Dendritic cell treated with granulocyte-macrophage colony-stimulating factor and Interleukin-4, amounts not matched to agents 40 ng/mL and 50 ng/mL, for 4 days (primary cell): ENCODE measurements at regions not wholly inside any gene's neighbourhood (a gene's known extent, or its start where the extent isn't known, plus 50 kb on each side); places are given as distances from the start of the nearest gene placed in this dataset.

Experiments used
- H3K27ac Mint-ChIP-seq: one replicate; pipeline ENCODE4 v1.8.0; 2022; ENCODE audit warnings: mild to moderate bottlenecking, mixed read lengths
- H3K27me3 Mint-ChIP-seq: one replicate; pipeline ENCODE4 v1.8.0; 2022; ENCODE audit warnings: mild to moderate bottlenecking, mixed read lengths
- H3K36me3 Mint-ChIP-seq: one replicate; pipeline ENCODE4 v1.8.0; 2022; ENCODE audit warnings: low read depth, mixed read lengths
- H3K4me1 Mint-ChIP-seq: one replicate; pipeline ENCODE4 v1.8.0; 2022; ENCODE audit warnings: low read depth, mixed read lengths
- H3K4me3 Mint-ChIP-seq: one replicate; pipeline ENCODE4 v1.8.0; 2022; ENCODE audit warnings: mild to moderate bottlenecking, moderate library complexity, mixed read lengths
- H3K9me3 Mint-ChIP-seq: one replicate; pipeline ENCODE4 v1.8.0; 2022; ENCODE audit warnings: mixed read lengths
- intact Hi-C: fragments of 100-400 bp; cut with micrococcal nuclease; formaldehyde crosslinking; loops from one replicate; pipeline ENCODE4 v1.15.0; 2022

DNA sequence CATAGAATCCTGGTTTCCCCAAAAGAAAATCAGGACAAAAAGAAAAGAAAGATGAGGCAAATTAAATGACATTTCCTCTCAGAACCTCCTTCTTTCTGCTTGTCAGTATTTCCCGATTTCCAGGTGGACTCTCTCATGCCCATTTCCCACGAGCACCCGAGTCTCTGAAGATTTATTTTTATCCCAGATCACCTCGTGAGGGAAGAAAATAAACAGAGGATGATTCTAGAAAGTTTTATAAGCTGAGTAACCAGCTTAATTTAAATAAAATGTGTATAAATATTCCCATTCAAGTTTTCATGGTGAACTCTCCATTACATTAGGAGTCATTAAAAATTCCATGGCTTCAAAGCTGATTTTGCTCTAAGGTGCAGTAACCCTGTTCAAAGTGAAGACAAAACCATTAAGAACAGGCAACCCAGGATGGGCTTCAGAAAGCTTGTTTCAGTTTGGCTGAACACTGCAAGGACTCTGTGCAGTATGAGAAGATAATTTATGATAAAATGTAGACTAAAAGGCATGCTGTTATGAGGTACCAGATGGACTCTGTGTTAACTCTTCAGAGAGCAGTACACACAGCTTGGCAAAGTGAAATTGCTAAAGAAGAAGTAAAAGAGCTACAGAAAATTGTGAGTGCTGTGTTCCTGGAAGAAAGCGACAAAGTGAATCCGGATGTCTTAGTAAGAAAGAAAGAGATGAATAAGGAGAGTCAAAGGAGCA is 521.3 kb upstream of the LRRN3 start:
- Mint-ChIP-seq H3K27me3 (no peaks in the 10 kb centered on the region), H3K36me3 (no peaks in the 10 kb centered on the region), H3K4me3 (no peak overlapping the region), H3K27ac (no peak overlapping the region), H3K9me3 (peaks cover 22% of the 10 kb centered on the region), H3K4me1 (no peaks in the 10 kb centered on the region)
- intact Hi-C loops, result no loop called here

DNA sequence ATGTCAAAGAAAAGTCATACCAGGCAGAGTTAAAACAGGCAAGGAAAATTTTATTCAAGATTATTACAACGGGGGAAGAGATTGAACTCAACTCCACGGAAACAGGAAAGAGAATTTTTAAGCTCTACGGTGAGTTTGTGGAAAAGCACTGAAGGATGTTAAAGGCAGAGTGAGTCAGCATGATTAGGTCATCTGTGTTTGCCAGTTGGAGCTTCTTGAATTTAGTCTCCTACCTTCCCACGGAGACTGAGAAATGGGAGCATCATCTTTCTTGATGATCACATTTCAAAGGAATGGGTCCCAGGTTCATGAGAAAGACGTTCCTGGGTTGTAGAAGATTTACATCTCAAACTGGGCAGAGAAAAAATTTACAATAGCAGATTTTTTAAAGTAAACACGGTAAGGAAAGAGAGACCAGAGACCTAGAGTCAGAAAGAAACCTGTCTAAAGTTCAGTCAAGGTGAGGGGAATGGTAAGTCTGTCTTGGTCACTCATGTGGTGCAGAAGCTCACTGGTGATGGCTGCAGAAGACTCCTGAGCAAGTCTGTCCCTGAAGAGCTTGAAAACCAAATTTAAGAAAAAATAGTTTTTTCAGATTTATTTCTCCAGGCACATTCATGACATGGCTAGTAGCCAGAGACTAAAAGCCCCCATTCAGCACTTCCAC is 516.9 kb upstream of the LRRN3 start:
- H3K4me3 Mint-ChIP-seq, result no peak overlapping the region
- no peaks in the 10 kb centered on the region for H3K36me3 Mint-ChIP-seq
- intact Hi-C loops, result no loop called here
- H3K27ac Mint-ChIP-seq, result no peak overlapping the region
- no peaks in the 10 kb centered on the region for H3K4me1 Mint-ChIP-seq
- H3K27me3 Mint-ChIP-seq, result no peaks in the 10 kb centered on the region
- H3K9me3 Mint-ChIP-seq, result peaks cover 8% of the 10 kb centered on the region

DNA sequence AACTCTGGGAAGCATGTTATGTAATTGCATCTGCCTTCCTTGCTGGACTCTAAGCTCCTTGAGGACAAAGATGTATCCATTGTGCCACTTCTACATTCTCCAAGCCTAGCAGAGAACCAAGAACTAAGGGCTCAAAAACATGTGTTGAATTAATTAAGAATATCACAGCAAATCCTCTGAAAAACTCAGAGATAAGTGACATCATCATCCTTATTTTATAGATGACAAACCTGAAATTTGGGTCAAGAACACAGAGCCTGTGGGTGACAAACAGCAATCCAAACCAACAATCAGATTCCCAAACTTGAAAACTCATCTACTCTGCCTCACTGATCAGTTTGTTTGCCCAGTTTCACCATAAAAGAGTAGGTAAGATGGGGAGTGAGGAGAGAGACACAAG is 503.6 kb upstream of the LRRN3 start:
- Mint-ChIP-seq H3K9me3 (peaks cover 14% of the 10 kb centered on the region), H3K27me3 (no peaks in the 10 kb centered on the region), H3K27ac (no peak overlapping the region), H3K36me3 (no peaks in the 10 kb centered on the region), H3K4me1 (no peaks in the 10 kb centered on the region), H3K4me3 (no peak overlapping the region)
- intact Hi-C loops, result no loop called here

DNA sequence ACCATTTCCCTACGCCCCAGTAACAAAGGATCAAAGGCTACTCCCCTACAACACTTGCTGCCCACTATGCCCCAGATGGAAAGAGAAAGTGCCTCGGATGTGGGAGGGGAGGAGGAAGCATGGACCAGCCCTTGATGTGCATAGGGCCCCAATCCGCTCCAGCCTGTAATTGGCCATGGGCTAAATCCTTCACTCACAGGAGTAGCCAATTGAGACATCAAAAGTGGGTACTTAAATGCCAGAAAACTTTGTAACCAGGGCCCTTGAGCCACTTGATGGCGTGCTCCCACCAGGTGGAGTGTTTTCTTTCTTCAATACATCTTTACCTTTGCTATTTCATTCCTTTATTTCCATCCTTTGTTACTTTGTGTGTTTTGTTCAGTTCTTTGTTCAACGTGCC is 500.5 kb upstream of the LRRN3 start:
- Mint-ChIP-seq H3K36me3 (no peaks in the 10 kb centered on the region), H3K4me3 (no peak overlapping the region), H3K27ac (no peak overlapping the region), H3K9me3 (peaks cover 20% of the 10 kb centered on the region), H3K27me3 (no peaks in the 10 kb centered on the region), H3K4me1 (no peaks in the 10 kb centered on the region)
- intact Hi-C loops, result no loop called here

DNA sequence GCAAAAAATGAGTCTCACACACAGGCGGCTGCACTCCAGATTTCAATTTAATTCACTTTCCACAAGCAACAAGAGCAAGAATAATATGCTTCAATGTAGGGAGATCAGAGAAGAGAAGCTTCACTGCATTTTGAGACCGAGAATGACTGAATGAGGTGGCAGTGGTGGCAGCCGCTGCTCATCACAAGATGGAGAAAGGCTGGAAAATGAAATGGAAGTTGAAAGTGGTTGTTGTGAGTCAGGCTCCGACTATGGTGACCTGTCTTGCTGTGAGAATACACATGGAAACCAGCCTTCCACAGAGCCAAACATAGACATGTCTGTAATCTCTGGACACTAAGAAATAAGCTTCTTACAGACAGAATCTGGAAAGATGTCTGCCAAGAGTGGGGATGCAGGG is 499.6 kb upstream of the LRRN3 start:
- H3K36me3 Mint-ChIP-seq, result no peaks in the 10 kb centered on the region
- H3K4me3 Mint-ChIP-seq, result no peak overlapping the region
- H3K27me3 Mint-ChIP-seq, result no peaks in the 10 kb centered on the region
- H3K9me3 Mint-ChIP-seq, result peaks cover 17% of the 10 kb centered on the region
- intact Hi-C loops, result no loop called here
- no peaks in the 10 kb centered on the region for H3K4me1 Mint-ChIP-seq
- no peak overlapping the region for H3K27ac Mint-ChIP-seq

DNA sequence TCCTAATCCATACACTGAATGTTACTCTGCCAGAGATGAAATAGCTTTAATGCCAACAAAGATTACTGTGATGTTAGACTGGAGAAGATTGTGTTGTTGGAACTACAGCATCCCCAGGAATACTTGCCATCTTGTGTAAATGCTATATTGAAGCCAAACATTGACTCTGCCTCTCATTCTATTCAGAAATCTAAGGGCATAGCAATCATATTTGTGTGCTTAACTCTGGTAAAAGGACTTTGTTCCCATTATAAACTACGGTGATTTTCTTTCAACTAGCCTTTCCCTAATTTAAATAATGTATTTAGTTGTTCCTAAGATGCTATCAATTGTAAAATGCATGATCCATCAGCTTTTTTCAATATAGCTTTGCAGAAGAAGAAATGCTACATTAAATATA is 498.4 kb upstream of the LRRN3 start:
- H3K36me3 Mint-ChIP-seq, result no peaks in the 10 kb centered on the region
- H3K4me3 Mint-ChIP-seq, result no peak overlapping the region
- H3K27me3 Mint-ChIP-seq, result no peaks in the 10 kb centered on the region
- no peaks in the 10 kb centered on the region for H3K4me1 Mint-ChIP-seq
- no peak overlapping the region for H3K27ac Mint-ChIP-seq
- H3K9me3 Mint-ChIP-seq, result peaks cover 12% of the 10 kb centered on the region
- intact Hi-C loops, result no loop called here

DNA sequence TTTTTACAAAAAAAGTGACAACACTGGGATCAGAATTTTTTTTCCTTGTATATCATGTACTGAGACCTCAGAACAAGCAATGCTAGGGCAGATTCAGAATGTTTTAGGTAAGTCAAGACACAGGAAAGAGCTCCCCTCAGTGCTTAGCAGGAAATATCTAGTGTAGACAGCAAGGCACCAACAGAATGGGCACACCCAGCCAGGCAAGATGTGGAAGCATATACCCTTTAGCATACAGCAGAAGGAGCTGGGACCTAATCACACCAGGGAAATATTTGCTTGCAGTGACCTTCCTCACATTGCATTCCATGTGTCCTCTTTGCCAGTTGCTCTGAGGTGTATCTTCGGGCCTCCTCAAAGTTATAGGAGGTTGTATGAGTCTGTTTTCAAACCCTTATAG is 497.6 kb upstream of the LRRN3 start:
- Mint-ChIP-seq H3K4me1 (no peaks in the 10 kb centered on the region), H3K9me3 (peaks cover 12% of the 10 kb centered on the region), H3K36me3 (no peaks in the 10 kb centered on the region), H3K4me3 (no peak overlapping the region), H3K27ac (no peak overlapping the region), H3K27me3 (no peaks in the 10 kb centered on the region)
- intact Hi-C loops, result no loop called here

DNA sequence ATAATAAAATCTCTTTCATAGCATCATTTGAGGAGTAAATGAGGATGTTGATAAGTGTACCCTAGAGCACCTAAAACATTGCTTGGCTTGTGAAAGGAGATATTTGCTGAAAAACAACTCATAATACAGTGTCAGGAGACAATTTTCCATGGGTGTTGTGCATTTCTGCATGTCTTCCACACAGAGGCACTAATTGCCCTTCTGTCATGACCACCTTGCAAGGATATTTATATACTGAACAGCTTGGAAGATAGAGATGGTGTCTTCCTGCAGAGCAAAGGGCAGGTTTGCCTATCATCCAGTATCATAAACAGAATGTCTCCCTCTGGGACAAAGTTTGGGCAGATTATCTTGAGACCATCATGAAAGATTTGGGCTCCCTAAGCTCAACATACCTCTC is 495.2 kb upstream of the LRRN3 start:
- intact Hi-C loops, result no loop called here
- Mint-ChIP-seq H3K4me3 (no peak overlapping the region), H3K27ac (no peak overlapping the region), H3K9me3 (peaks cover 27% of the 10 kb centered on the region), H3K27me3 (no peaks in the 10 kb centered on the region), H3K4me1 (no peaks in the 10 kb centered on the region), H3K36me3 (no peaks in the 10 kb centered on the region)

DNA sequence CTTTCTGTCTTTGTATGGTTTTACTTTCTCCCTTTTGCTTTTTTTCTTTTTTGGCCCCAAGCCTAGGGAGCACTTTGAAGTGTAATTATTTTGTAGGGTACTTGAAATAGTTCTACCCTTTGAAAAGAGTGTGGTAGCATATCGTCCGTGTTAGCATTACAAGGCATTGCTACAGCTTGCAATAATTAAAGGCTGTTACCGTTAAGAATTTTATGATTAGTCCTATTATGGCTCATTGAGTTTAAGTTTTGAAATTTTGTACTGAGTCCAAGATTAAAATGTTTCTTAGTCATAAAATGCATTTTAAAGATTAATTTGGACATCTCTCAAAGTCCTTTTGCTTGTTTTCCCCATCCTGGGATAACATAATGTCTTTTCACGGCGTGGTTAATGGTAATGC is 490.0 kb upstream of the LRRN3 start:
- Mint-ChIP-seq H3K27me3 (no peaks in the 10 kb centered on the region), H3K36me3 (no peaks in the 10 kb centered on the region), H3K4me3 (no peak overlapping the region), H3K27ac (no peak overlapping the region), H3K9me3 (peaks cover 39% of the 10 kb centered on the region), H3K4me1 (no peaks in the 10 kb centered on the region)
- intact Hi-C loops, result no loop called here

DNA sequence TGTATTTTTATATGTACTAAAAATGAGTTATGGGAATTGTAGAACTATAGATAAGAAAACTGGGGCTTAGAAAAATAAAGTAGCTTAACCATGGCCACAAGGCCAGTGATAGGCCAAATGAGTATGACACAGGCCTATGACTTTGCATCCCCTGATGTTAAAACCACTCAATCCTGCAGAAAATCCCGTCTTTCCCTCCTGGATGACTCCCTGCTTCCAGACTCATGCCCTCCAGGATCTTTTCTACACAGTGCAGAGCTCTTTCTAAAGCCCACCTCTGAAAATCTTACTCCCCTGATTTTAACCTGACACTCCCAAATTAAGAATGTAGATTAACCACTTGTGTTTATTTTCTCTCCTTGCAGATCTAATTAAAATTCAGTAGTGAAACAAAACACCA is 489.2 kb upstream of the LRRN3 start:
- H3K4me1 Mint-ChIP-seq, result no peaks in the 10 kb centered on the region
- H3K4me3 Mint-ChIP-seq, result no peak overlapping the region
- intact Hi-C loops, result no loop called here
- no peak overlapping the region for H3K27ac Mint-ChIP-seq
- peaks cover 39% of the 10 kb centered on the region for H3K9me3 Mint-ChIP-seq
- H3K36me3 Mint-ChIP-seq, result no peaks in the 10 kb centered on the region
- H3K27me3 Mint-ChIP-seq, result no peaks in the 10 kb centered on the region

DNA sequence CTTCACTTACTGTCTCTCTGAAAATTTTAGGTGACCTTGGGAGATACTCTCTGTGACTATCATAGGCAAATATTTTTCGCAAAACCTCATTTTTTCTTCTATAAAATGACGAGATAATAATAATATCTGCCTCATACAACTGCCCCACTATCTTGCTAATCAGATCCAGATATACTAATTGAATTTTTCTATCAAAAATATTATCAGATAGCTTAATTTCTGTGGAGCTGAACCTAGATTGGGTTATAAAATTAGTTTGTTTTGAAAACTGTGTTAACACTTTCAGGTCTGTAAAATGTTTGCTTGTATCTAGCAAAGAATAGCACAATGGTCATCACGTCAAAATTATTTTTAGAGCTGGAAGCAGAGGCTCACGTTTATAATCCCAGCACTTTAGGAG is 486.7 kb upstream of the LRRN3 start:
- no peaks in the 10 kb centered on the region for H3K36me3 Mint-ChIP-seq
- H3K4me1 Mint-ChIP-seq, result no peaks in the 10 kb centered on the region
- H3K4me3 Mint-ChIP-seq, result no peak overlapping the region
- H3K9me3 Mint-ChIP-seq, result peaks cover 44% of the 10 kb centered on the region
- no peak overlapping the region for H3K27ac Mint-ChIP-seq
- H3K27me3 Mint-ChIP-seq, result no peaks in the 10 kb centered on the region
- intact Hi-C loops, result no loop called here

DNA sequence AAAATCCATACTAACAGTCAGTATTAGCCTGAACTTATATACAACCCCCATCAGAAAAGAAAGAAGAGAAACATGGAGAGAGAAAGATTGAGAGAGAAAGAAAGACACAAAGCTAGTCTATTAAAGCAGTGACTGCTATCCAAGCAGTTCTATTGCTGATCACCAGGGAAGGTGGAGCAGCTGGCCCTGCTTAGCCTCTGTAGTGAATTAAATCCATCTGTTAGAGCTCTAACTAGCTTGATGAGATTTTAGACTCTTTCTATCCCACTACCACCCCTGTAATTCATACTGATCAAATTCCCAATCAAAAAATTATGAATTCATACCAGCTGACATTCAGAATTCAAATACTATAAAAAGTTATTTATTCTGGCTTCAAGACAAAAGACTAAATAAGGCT is 486.0 kb upstream of the LRRN3 start:
- Mint-ChIP-seq H3K27ac (no peak overlapping the region), H3K27me3 (no peaks in the 10 kb centered on the region), H3K36me3 (no peaks in the 10 kb centered on the region), H3K4me1 (no peaks in the 10 kb centered on the region), H3K9me3 (peaks cover 37% of the 10 kb centered on the region), H3K4me3 (no peak overlapping the region)
- intact Hi-C loops, result no loop called here

DNA sequence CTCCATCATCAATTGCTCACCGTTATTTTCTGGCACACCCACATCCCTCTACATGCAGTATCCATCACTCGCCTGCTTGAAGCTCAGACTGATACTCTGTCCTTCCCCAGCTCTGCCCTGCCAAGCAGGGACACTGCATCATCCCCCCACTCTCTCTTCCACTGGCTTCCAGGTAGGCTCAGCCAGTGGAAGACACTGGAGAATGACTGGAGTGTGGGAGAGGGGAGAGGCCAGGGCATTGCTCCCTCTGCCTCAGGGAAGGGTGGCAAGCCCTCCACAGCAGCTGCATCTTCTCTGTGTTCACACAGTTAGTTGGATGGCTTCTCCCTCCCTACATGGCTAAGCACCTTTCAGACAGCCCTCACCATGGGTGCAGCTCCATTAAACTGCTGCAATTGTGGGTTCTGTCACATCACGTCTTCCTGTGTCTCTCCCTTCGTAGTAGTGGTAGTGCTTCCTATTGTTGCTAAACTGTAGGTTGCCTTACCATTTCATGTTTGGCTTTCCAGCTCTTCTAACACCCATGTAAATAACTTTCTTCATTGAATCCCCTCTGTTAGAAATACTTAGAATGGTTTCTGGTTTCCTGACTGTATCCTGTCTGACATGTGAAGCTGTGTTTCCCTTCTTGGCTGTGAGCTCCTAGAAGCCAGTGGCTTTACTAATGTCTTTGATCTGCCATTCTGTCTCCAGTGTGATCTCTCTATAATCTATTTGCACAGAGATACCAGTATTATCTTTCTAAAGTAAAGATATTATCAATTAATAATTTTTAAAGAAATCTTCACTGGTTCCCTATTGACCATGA is 483.7 kb upstream of the LRRN3 start:
- Mint-ChIP-seq H3K36me3 (no peaks in the 10 kb centered on the region), H3K4me3 (no peak overlapping the region), H3K9me3 (peaks cover 24% of the 10 kb centered on the region), H3K27ac (no peak overlapping the region), H3K27me3 (no peaks in the 10 kb centered on the region), H3K4me1 (no peaks in the 10 kb centered on the region)
- intact Hi-C loops, result no loop called here

DNA sequence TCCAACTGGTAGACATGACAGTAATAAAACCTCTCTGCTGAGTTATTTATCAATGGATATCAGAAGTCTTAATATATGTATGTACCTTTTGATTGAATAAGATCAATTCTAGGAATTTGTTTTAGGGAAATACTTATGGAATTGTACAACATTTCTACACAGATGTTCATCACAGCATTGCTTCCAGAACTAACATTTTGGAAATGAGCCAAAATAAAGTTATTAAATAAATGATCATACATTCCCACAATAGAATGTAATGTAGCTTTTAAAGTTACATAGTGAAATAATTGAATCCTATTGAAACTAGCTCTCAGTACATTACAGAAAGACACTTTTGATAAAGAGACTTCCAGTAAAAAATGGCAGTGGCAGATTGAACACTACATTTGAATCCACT is 481.6 kb upstream of the LRRN3 start:
- Mint-ChIP-seq H3K27ac (no peak overlapping the region), H3K4me1 (no peaks in the 10 kb centered on the region), H3K27me3 (no peaks in the 10 kb centered on the region), H3K9me3 (peaks cover 10% of the 10 kb centered on the region), H3K4me3 (no peak overlapping the region), H3K36me3 (no peaks in the 10 kb centered on the region)
- intact Hi-C loops, result no loop called here
